RWPE2 (cell line): ENCODE measurements at regions not wholly inside any gene's neighbourhood (a gene's known extent, or its start where the extent isn't known, plus 50 kb on each side); places are given as distances from the start of the nearest gene placed in this dataset.

ENCODE experiments used
- ATAC-seq: fragments of 200-7000 bp; cut with Tn5 transposase; 3 replicates; pipeline ENCODE4 v1.9.1; 2021; ENCODE audit warnings: low read depth
- DNase-seq: peaks from one replicate; pipeline ENCODE4 v3.0.0-alpha.2; 2020; ENCODE audit warnings: low spot score
- H3K27ac ChIP-seq: fragments of 450-650 bp; 2 replicates; pipeline ENCODE4 v1.5.1; 2017; ENCODE audit warnings: mild to moderate bottlenecking; ENCODE audit not compliant: poor library complexity, severe bottlenecking
- H3K27me3 ChIP-seq: fragments of 250-450 bp; sonication (Bioruptor Pico); 2 replicates; pipeline ENCODE4 v1.5.1; 2021; ENCODE audit warnings: mild to moderate bottlenecking, moderate library complexity; ENCODE audit not compliant: insufficient read depth, poor library complexity, severe bottlenecking
- H3K36me3 ChIP-seq: fragments of 250-450 bp; sonication (Bioruptor Pico); 2 replicates; pipeline ENCODE4 v1.5.1; 2020; ENCODE audit warnings: low read depth, mild to moderate bottlenecking, moderate library complexity
- H3K4me1 ChIP-seq: fragments of 250-450 bp; sonication (Bioruptor Pico); 2 replicates; pipeline ENCODE4 v1.5.1; 2021; ENCODE audit warnings: mild to moderate bottlenecking, moderate library complexity; ENCODE audit not compliant: insufficient read depth, poor library complexity, severe bottlenecking
- H3K4me3 ChIP-seq: fragments of 250-450 bp; sonication (Bioruptor Pico); 2 replicates; pipeline ENCODE4 v1.5.1; 2021; ENCODE audit warnings: mild to moderate bottlenecking, moderate library complexity; ENCODE audit not compliant: severe bottlenecking
- H3K9me3 ChIP-seq: fragments of 250-450 bp; sonication (Bioruptor Pico); 2 replicates; pipeline ENCODE4 v1.5.1; 2021; ENCODE audit warnings: mild to moderate bottlenecking, moderate library complexity; ENCODE audit not compliant: severe bottlenecking
- CTCF ChIP-seq: fragments of 450-650 bp; IDR thresholded peaks from one replicate; pipeline ENCODE4 v1.5.1; 2017; ENCODE audit warnings: mild to moderate bottlenecking, moderate library complexity; ENCODE audit not compliant: poor library complexity, severe bottlenecking

- Histone ChIP-seq H3K27ac (no peak overlapping the region), H3K4me3 (no peak overlapping the region), H3K27me3 (no peaks in the 10 kb centered on the region), H3K4me1 (no peaks in the 10 kb centered on the region), H3K9me3 (no peaks in the 10 kb centered on the region), H3K36me3 (no peaks in the 10 kb centered on the region)
- TF ChIP-seq CTCF = no peak
- DNase-seq (no peak), ATAC-seq (no peak)
Observed at GRCh38 chr4:188697243-188697642, 558.0 kb downstream of the TRIML1 start.

GRCh38 chr4:188701952-188702351 lies 562.7 kb downstream of the TRIML1 start:
- ATAC-seq (no peak), DNase-seq (no peak)
- Histone ChIP-seq H3K27ac (no peak overlapping the region), H3K27me3 (no peaks in the 10 kb centered on the region), H3K4me1 (no peaks in the 10 kb centered on the region), H3K9me3 (no peaks in the 10 kb centered on the region), H3K36me3 (no peaks in the 10 kb centered on the region), H3K4me3 (no peak overlapping the region)
- TF ChIP-seq CTCF = no peak

- no peaks in the 10 kb centered on the region for H3K36me3 ChIP-seq
- DNase-seq (no peak), ATAC-seq (no peak)
- no peak overlapping the region for H3K4me3 ChIP-seq
- TF ChIP-seq CTCF = no peak
- H3K27me3 ChIP-seq = no peaks in the 10 kb centered on the region
- H3K4me1 ChIP-seq = no peaks in the 10 kb centered on the region
- no peak overlapping the region for H3K27ac ChIP-seq
- H3K9me3 ChIP-seq = no peaks in the 10 kb centered on the region
Observed at GRCh38 chr4:188704288-188704687, 565.0 kb downstream of the TRIML1 start.

GRCh38 chr4:188707036-188707435 lies 567.8 kb downstream of the TRIML1 start:
- DNase-seq (no peak), ATAC-seq (no peak)
- Histone ChIP-seq H3K4me3 (no peak overlapping the region), H3K27ac (no peak overlapping the region), H3K4me1 (peaks cover 7% of the 10 kb centered on the region), H3K27me3 (no peaks in the 10 kb centered on the region), H3K36me3 (no peaks in the 10 kb centered on the region), H3K9me3 (no peaks in the 10 kb centered on the region)
- TF ChIP-seq CTCF = no peak

GRCh38 chr4:188714501-188714900 lies 575.3 kb downstream of the TRIML1 start:
- Histone ChIP-seq H3K4me3 (no peak overlapping the region), H3K27me3 (no peaks in the 10 kb centered on the region), H3K4me1 (peaks cover 12% of the 10 kb centered on the region), H3K27ac (peak overlapping the region; percentile 26), H3K9me3 (no peaks in the 10 kb centered on the region), H3K36me3 (no peaks in the 10 kb centered on the region)
- DNase-seq (no peak), ATAC-seq (no peak)
- no peak for TF ChIP-seq CTCF
